Stimulated activated CD8-positive, alpha-beta memory T cell treated with anti-CD3 and anti-CD28 coated beads, Interleukin-12 subunit alpha, Interleukin-12 subunit beta, amount 100 ng/mL, for 1 hour (primary cell): ENCODE measurements at regions not wholly inside any gene's neighbourhood (a gene's known extent, or its start where the extent isn't known, plus 50 kb on each side); places are given as distances from the start of the nearest gene placed in this dataset.
"Not testable (repeated sequence)": the region's sequence is repeated elsewhere in the genome, so short reads cannot be mapped to it uniquely, and the experiment has no call there.

Experiments used
- DNase-seq: peaks from one replicate; pipeline ENCODE4 v3.0.0-alpha.2; 2020; ENCODE audit warnings: low read depth

- DNase-seq = no peak
Observed at GRCh38 chr14:104230946-104231345, 92.6 kb downstream of the KIF26A start.

DNA sequence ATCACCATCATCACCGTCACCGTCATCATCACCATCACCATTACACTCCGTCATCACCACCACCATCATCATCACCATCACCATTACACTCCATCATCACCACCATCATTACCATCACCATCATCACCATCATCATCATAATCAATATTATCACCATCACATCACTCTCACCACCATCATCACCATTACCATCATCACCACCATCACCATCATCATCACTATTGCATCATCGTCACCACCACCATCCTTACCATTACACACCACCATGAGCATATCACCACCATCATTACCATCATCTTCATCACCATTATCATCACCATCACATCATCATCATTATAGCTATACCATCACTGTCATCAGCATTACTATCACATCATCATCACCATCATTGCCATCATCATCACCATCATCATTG lies 93.7 kb downstream of the KIF26A start:
- DNase-seq = no peak

- DNase-seq = not testable (repeated sequence)
Observed at GRCh38 chr14:104234007-104234786, 95.8 kb downstream of the KIF26A start.

GRCh38 chr14:104235686-104236085 lies 97.3 kb downstream of the KIF26A start:
- no peak for DNase-seq

DNA sequence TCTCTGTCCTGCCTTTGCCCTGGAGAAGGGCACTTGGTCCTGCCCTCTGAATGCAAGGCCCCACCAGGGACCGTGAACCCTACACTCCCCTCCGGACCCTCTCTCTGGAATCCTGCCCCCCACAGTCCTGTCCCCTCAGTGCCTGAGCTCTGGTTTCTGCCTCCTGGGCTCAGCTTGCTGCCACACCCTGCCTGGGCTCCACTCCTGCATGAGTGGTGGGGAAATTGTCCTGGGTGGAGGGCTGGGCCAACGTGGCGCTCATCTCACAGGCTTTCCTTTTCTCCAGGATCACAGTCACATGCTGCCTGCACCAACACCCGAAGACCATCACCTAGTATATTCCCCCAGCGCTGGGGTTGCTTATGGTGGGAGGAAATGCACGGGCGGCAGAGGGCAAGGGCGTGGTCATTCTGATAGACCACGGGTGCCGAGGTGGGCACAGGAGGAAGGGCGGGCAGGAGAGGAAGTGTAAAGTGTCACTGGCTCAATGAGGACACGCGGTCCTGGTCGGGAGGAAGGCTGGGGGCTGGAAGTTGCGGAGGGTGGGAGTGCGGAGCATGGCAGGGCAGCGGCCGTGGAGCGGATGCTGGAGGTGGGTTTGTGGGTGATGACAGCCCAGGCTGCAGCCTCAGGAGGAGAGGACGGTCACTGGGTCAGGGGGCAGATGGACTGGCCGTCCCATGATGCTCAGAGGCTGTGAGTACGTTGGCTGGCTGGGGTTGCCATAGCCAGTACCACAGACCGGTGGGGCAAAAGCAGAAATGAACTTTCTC lies 99.5 kb downstream of the KIF26A start:
- DNase-seq = no peak

- no peak for DNase-seq
Observed at GRCh38 chr14:104238424-104239184, 100.2 kb downstream of the KIF26A start.

GRCh38 chr14:104239185-104239775 lies 100.9 kb downstream of the KIF26A start:
- no peak for DNase-seq

- no peak for DNase-seq
Observed at GRCh38 chr14:104239861-104240301, 101.5 kb downstream of the KIF26A start.

DNA sequence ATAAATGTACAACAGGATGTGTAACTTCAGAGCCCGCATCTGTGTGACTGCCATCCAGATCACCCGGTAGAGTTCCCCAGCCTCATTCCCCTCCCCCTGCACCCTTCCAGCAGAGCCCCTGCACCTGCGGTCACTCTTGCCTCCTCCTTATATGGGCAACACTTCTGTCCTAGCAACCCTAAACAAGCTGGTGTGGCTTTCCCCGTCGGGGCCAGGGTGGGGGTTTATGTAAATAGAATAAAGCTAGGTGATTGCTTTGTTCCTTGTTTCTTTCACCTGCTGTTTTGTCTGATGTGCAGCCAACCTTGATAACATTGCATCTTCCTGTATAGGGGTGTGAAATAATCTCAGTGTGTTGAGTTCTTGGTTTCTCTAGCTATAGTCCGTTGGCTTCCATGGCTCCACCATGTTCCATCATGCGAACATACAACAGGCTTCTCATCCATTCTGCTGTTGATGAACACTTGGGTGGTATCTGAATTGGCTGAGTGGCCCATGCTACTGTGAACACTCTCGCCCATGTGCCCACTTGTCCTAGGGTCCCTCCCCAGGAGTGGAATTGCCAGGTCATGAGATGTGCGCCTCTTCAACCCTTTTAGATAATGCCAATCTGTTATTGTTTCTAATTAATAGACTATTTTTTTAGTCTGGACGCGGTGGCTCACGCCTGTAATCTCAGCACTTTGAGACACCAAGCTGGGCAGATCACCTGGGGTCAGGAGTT lies 102.2 kb downstream of the KIF26A start:
- no peak for DNase-seq

- no peak for DNase-seq
Observed at GRCh38 chr14:104243200-104243599, 104.8 kb downstream of the KIF26A start.

DNA sequence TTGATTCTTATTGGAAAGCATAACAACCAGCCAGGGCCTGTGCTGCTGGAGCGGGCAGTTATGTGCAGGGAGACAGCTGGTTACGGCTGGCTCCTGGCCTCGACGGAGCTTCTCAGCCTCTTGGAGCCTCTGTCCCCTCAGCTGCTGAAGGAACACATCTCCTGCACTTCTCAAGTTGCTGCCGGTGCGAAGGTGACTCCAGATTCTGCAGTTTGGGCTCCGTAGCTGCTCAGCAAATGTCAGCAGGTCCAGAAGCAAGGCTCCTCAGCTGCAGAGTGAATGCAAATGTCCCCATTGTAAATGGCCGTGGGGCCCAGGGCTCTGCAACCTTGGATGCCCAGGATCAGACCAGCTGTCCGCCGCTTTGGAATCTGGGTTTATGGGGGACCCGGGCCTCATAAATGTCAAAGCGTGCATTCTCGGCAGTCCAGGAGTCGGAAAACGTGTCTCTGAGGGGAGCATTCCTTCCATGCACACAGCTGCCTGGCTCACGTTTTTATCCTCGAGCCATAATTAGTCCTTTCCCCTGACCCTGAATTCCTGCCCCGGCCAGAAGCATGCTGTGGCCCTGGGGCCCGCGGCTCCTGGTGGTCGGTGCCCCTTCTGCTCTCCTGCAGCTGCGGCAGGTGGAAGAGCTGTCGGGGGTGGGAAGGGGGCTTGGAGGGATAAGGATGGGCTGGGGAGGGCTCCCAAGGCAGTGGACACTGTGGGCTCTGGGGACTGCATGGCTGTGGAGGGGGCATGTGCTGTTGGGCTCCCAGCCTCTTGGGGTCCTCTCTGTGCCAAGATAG lies 106.0 kb downstream of the KIF26A start:
- no peak for DNase-seq

DNA sequence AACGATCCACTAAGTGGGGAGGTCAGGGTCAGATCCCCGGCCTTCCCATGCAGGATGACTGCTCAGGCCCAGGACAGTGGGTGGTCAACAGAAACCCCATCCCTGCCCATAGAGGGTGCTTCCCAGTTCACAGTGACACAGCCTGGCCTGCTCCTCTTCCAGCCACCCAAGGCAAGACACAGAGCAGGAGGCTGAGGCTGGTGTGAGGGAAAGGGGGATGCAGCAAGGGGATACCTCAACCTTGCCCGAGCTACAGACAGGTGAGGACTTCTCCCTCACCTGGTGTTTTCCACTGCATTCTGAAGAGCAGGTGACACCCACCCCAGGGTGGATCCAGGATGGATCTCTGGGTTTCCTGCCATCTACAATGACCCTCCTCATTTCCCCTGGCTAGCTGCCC lies 106.7 kb downstream of the KIF26A start:
- DNase-seq = no peak

DNA sequence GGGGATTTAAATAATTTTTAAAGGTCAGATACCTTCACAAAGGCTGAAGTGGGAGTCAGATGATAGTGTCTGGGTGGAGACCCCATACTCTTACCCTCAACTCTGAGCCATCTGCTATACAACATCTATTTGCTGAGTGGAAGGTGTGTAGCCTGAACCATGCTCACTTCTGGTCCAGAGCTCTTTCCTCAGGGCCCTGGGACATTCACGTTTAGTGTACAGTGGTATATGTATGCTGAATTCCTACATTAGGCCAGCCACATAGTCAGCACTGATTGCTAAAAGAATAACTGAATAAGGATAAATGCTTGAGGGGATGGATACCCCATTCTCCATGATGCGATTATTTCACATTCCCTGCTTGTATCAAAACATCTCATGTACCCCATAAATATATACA lies 107.3 kb downstream of the KIF26A start:
- no peak for DNase-seq

DNA sequence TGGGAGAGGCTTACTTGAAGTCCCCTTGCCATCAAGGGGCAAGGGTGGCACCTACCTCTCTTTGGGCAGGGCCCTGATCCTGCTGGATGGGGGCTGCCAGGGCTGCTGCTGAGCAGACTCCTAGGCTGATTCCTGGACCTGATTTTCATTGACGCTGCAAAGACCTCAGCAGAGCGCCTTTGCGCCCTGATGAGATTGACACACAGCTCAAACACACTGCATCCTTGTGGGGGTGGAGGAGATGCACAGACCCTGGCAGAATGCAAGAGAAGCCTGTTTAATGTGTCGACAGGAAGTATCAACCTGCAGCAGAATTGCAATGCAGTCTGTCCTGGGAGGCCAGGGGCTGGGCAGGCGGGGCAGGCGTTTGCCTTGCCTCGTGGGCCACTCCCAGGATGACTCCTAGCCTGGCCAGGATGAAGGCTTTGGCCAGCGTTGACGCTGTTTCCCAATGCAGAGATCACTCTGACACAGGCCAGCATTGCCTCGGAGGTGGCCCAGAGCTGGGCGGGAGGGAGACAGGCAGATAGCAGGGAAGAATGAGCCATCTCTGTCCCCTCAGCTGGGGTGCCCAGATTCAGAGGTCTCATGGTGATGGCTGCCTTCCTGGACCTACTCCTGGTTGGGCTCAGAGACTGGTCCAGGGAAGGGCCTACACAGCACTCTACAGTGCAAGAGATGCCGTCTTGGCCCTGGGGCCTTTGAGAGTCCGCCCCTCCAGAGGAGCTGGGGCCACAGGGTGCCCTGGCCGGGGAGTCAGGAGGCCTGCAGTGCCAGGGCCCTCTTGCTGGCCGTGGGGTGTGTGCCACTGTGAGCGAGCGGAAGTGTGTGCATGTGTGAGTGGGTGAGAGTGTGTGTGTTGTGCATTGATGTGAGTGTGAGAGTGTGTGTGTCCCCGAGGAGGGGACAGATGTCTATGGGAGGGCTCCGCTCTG lies 108.3 kb downstream of the KIF26A start:
- no peak for DNase-seq

- DNase-seq = no peak
Observed at GRCh38 chr14:104247336-104248202, 109.2 kb downstream of the KIF26A start.

GRCh38 chr14:104248203-104249055 lies 110.0 kb downstream of the KIF26A start:
- DNase-seq = no peak

- no peak for DNase-seq
Observed at GRCh38 chr14:104249089-104249488, 110.7 kb downstream of the KIF26A start.

GRCh38 chr14:104249706-104250105 lies 111.3 kb downstream of the KIF26A start:
- no peak for DNase-seq
